Keratinocyte (primary cell): ENCODE measurements at regions not wholly inside any gene's neighbourhood (a gene's known extent, or its start where the extent isn't known, plus 50 kb on each side); places are given as distances from the start of the nearest gene placed in this dataset.

Experiments
- DNase-seq: peaks from one replicate; pipeline ENCODE4 v3.0.0-alpha.2; 2011; ENCODE audit warnings: low read depth, missing footprints, low spot score
- FAIRE-seq: peaks from 2 replicates; lab custom pipeline; 2011; peaks lifted over from hg19 to GRCh38; lab: Jason Lieb, UNC
- H2AFZ ChIP-seq: 2 replicates; pipeline ENCODE4 v1.6.0; 2012; ENCODE audit warnings: low read length, control low read depth, inconsistent platforms; ENCODE audit not compliant: control insufficient read depth
- H3K27ac ChIP-seq: 2 replicates; pipeline ENCODE4 v1.5.1; 2011; ENCODE audit warnings: low read length; ENCODE audit not compliant: control insufficient read depth, insufficient read depth
- H3K27me3 ChIP-seq: 3 replicates; pipeline ENCODE4 v1.6.0; 2011; ENCODE audit warnings: low read length; ENCODE audit not compliant: control insufficient read depth, insufficient read depth; ENCODE audit errors: extremely low read depth
- H3K36me3 ChIP-seq, 2 experiments: 2 replicates in 1 of 2; 3 replicates in 1 of 2; pipeline ENCODE4 v1.5.1; 2011; ENCODE audit warnings: low read length in 2 of 2, mild to moderate bottlenecking in 1 of 2; ENCODE audit not compliant: control insufficient read depth in 2 of 2, insufficient read depth in 2 of 2; ENCODE audit errors: extremely low read depth in 1 of 2
- H3K4me1 ChIP-seq: 3 replicates; pipeline ENCODE4 v1.5.1; 2011; ENCODE audit warnings: low read length; ENCODE audit not compliant: control insufficient read depth, insufficient read depth; ENCODE audit errors: extremely low read depth
- H3K4me2 ChIP-seq: 3 replicates; pipeline ENCODE4 v1.6.0; 2011; ENCODE audit warnings: low read depth, low read length; ENCODE audit not compliant: control insufficient read depth, insufficient read depth; ENCODE audit errors: extremely low read depth
- H3K4me3 ChIP-seq, 3 experiments: fragments of 200-600 bp in 1 of 3; sonication (generic) in 1 of 3; 2 replicates in 2 of 3; 3 replicates in 1 of 3; pipeline ENCODE4 v1.5.1; 2011 to 2016; ENCODE audit warnings: low read length in 3 of 3, mild to moderate bottlenecking in 3 of 3, control low read depth in 2 of 3, inconsistent platforms in 1 of 3, low read depth in 1 of 3, mixed read lengths in 1 of 3, mixed run types in 1 of 3, moderate library complexity in 1 of 3; ENCODE audit not compliant: control insufficient read depth in 2 of 3, insufficient read depth in 2 of 3; ENCODE audit errors: extremely low read depth in 1 of 3
- H3K79me2 ChIP-seq: 2 replicates; pipeline ENCODE4 v1.6.0; 2012; ENCODE audit warnings: low read length; ENCODE audit not compliant: control insufficient read depth, insufficient read depth
- H3K9ac ChIP-seq: 3 replicates; pipeline ENCODE4 v1.6.0; 2011; ENCODE audit warnings: low read length; ENCODE audit not compliant: control insufficient read depth, insufficient read depth; ENCODE audit errors: extremely low read depth
- H3K9me1 ChIP-seq: 3 replicates; pipeline ENCODE4 v1.6.0; 2011; ENCODE audit warnings: low read length; ENCODE audit not compliant: control insufficient read depth, insufficient read depth; ENCODE audit errors: extremely low read depth
- H3K9me3 ChIP-seq: 2 replicates; pipeline ENCODE4 v1.5.1; 2012; ENCODE audit warnings: low read depth, low read length; ENCODE audit not compliant: control insufficient read depth
- H4K20me1 ChIP-seq: 3 replicates; pipeline ENCODE4 v1.6.0; 2011; ENCODE audit warnings: low read length; ENCODE audit not compliant: control insufficient read depth, insufficient read depth; ENCODE audit errors: extremely low read depth
- CTCF ChIP-seq, 3 experiments: IDR thresholded peaks in 1 of 3; conservative IDR thresholded peaks in 1 of 3; optimal IDR thresholded peaks in 1 of 3; 2 replicates in 2 of 3; 3 replicates in 1 of 3; pipeline versions ENCODE3 to v1.5.1; 2011; ENCODE audit warnings: low read length in 3 of 3, mild to moderate bottlenecking in 3 of 3, moderate library complexity in 2 of 3, control low read depth in 1 of 3, inconsistent platforms in 1 of 3; ENCODE audit not compliant: insufficient read depth in 2 of 3; ENCODE audit errors: extremely low read depth in 1 of 3
- EZH2 ChIP-seq: IDR thresholded peaks from one replicate; pipeline ENCODE4 v1.6.1; 2012; ENCODE audit warnings: inconsistent platforms, mild to moderate bottlenecking, low read length, moderate library complexity
- dilution Hi-C: fragments of 300-500 bp; cut with MboI; formaldehyde crosslinking; loops from one replicate; pipeline ENCODE4 v1.7.0; 2020; ENCODE audit warnings: low sequenced_read_pairs; ENCODE audit not compliant: extremely low pct_ligation_motif_present

DNA sequence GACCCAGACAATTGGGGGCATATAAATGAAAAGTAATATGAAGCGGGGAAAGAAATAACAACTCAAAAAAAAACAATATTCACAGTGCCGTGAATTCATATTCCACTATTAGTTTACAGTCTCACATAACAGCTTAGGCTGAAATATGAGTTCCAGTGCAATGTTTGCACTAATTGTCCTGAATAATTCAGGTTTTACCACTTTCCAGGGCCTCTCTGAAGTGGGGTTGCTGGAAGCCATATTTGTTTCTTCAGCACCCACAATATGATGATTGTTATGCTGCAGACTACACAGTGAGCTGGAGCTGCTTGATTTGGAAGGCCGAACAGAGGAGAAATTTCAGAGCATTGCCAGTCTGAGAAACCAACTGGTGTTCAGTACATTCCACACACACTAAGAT is 894.5 kb upstream of the ACVR2A start:
- no peaks in the 10 kb centered on the region for H4K20me1 ChIP-seq
- H3K9me1 ChIP-seq, result no peaks in the 10 kb centered on the region
- H3K36me3 ChIP-seq, result no peaks in the 10 kb centered on the region
- no peak overlapping the region for H2AFZ ChIP-seq
- H3K79me2 ChIP-seq, result no peaks in the 10 kb centered on the region
- H3K4me1 ChIP-seq, result no peaks in the 10 kb centered on the region
- no peak overlapping the region for H3K4me2 ChIP-seq
- no peak for DNase-seq
- no peaks in the 10 kb centered on the region for H3K9me3 ChIP-seq
- no peak overlapping the region for H3K9ac ChIP-seq
- no peak for FAIRE-seq
- no peak overlapping the region for H3K4me3 ChIP-seq
- H3K27ac ChIP-seq, result no peak overlapping the region
- dilution Hi-C loops, result no loop called here
- no peak for TF ChIP-seq EZH2
- TF ChIP-seq CTCF (optimal IDR thresholded peaks at IDR 0.05 in 1 of 3, IDR thresholded peaks at IDR 0.05 in 1 of 3, conservative IDR thresholded peaks at IDR 0.05 in 1 of 3; ENCODE audit: extremely low read depth in 1 of 3, insufficient read depth in 2 of 3, low read length in 3 of 3), result no peak
- H3K27me3 ChIP-seq, result no peaks in the 10 kb centered on the region

DNA sequence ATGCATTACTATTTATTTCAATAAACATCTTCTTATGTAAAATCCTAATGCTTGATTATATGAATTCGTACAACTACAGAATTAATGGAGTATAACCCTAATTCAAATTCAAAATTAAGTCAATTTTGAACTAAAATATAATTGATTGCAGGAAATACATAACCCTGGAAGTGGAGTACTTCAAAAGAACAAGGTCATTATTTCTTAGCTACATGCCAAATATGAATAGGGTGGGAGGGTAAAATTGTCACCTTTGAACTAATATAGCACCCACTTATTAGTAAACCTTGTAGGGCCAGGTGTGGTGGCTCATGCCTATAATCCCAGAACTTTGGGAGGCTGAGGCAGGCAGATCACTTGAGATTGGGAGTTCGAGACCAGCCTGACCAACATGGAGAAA is 895.4 kb upstream of the ACVR2A start:
- H3K36me3 ChIP-seq, result no peaks in the 10 kb centered on the region
- no peak overlapping the region for H2AFZ ChIP-seq
- no peaks in the 10 kb centered on the region for H4K20me1 ChIP-seq
- no peaks in the 10 kb centered on the region for H3K4me1 ChIP-seq
- dilution Hi-C loops, result no loop called here
- H3K27ac ChIP-seq, result no peak overlapping the region
- no peak overlapping the region for H3K4me3 ChIP-seq
- no peaks in the 10 kb centered on the region for H3K9me1 ChIP-seq
- no peak for DNase-seq
- no peaks in the 10 kb centered on the region for H3K27me3 ChIP-seq
- TF ChIP-seq CTCF (optimal IDR thresholded peaks at IDR 0.05 in 1 of 3, IDR thresholded peaks at IDR 0.05 in 1 of 3, conservative IDR thresholded peaks at IDR 0.05 in 1 of 3; ENCODE audit: extremely low read depth in 1 of 3, insufficient read depth in 2 of 3, low read length in 3 of 3) (no peak), EZH2 (no peak)
- H3K9me3 ChIP-seq, result no peaks in the 10 kb centered on the region
- no peak overlapping the region for H3K9ac ChIP-seq
- FAIRE-seq, result no peak
- H3K79me2 ChIP-seq, result no peaks in the 10 kb centered on the region
- no peak overlapping the region for H3K4me2 ChIP-seq
